VCaP (cell line): ENCODE measurements at regions not wholly inside any gene's neighbourhood (a gene's known extent, or its start where the extent isn't known, plus 50 kb on each side); places are given as distances from the start of the nearest gene placed in this dataset.

Source experiments
- H3K27ac ChIP-seq: fragments of 450-650 bp; 2 replicates; pipeline ENCODE4 v1.5.1; 2017
- TF ChIP-seq, protein P1 (sequence below): fragments of 450-650 bp; conservative IDR thresholded peaks from 2 replicates; pipeline ENCODE4 v1.5.1; 2017; ENCODE audit warnings: mild to moderate bottlenecking, moderate library complexity

DNA sequence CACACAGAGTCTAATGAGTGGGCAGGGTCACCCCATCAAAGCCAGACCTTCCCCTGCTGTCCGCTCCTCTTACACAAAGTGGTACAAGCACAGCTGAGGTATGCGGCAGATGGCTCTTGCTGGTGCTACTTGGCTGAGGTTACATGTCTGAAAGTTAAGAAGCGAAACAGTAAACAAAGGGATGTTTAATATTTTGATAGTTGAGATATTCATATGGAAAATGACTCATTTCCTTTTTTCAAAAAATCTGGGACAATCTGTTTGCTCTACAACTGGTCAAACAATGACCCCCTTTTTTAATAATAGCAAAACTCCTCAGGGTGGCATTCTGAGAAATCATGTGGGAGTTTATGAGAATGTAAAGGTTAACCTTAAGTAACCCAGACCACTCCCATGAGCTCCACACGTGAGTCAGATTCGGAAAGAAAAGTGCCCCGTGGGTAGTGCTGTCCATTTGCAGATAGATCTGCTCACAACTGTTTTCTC lies 245.3 kb downstream of the TBXT start:
- TF ChIP-seq, protein P1, sequence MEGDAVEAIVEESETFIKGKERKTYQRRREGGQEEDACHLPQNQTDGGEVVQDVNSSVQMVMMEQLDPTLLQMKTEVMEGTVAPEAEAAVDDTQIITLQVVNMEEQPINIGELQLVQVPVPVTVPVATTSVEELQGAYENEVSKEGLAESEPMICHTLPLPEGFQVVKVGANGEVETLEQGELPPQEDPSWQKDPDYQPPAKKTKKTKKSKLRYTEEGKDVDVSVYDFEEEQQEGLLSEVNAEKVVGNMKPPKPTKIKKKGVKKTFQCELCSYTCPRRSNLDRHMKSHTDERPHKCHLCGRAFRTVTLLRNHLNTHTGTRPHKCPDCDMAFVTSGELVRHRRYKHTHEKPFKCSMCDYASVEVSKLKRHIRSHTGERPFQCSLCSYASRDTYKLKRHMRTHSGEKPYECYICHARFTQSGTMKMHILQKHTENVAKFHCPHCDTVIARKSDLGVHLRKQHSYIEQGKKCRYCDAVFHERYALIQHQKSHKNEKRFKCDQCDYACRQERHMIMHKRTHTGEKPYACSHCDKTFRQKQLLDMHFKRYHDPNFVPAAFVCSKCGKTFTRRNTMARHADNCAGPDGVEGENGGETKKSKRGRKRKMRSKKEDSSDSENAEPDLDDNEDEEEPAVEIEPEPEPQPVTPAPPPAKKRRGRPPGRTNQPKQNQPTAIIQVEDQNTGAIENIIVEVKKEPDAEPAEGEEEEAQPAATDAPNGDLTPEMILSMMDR, result no peak
- H3K27ac ChIP-seq, result no peak overlapping the region

DNA sequence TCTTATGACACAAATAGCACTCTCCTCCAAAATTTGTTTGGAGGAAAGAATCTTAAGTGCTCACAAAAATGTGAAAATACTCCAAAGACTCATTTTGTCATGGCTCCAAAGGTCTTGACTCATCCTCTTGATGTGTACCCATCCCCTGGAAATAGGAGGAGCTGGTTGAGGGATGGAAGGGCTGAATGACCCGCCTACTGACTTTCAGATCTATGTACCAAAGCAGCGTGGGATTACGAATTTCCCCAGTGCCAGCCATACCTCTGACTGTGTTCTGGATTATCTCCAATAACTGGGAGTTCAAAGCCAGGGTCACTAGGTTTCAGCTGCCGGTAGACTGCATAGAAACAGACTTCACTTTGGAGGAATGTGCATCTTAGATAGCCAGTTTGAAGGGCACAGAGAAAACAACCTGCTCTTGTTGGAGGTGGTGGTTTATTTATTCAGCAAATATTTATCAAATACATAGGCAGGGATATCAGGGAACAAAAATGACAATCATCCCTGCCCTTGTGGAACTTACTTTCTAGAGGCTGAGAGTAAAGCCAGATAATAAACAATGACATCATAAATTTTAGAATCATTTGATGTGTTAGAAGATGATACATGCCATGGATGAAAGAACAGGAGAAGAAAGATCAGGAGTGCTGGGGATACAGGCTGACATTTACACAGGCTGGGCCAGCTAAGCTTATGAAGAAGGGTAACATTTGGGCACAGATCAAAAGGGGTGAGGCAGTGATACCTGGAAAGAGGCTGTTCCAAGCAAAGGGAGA lies 246.6 kb downstream of the TBXT start:
- H3K27ac ChIP-seq, result no peak overlapping the region
- TF ChIP-seq, protein P1, result no peak

DNA sequence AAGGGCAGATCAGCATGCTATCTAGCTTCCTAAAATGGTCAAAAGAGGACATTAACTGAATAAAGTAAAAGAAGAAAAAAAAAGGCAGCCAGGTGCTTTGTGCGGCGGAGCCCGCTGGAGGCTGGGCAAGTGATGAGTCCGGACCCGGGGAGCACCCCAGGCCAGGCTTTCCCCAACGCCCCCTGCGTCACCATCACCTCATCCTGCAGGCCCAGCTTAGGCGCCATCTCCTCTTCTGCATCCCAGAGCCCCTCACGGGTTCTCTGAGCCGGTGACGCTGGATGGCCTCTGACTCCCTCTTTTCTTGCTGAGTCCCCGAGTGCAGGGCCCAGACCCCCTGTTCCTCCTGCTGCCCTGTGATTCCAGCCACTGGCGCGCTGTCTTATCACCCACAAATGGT lies 250.1 kb downstream of the TBXT start:
- no peak overlapping the region for H3K27ac ChIP-seq
- TF ChIP-seq, protein P1, result no peak

DNA sequence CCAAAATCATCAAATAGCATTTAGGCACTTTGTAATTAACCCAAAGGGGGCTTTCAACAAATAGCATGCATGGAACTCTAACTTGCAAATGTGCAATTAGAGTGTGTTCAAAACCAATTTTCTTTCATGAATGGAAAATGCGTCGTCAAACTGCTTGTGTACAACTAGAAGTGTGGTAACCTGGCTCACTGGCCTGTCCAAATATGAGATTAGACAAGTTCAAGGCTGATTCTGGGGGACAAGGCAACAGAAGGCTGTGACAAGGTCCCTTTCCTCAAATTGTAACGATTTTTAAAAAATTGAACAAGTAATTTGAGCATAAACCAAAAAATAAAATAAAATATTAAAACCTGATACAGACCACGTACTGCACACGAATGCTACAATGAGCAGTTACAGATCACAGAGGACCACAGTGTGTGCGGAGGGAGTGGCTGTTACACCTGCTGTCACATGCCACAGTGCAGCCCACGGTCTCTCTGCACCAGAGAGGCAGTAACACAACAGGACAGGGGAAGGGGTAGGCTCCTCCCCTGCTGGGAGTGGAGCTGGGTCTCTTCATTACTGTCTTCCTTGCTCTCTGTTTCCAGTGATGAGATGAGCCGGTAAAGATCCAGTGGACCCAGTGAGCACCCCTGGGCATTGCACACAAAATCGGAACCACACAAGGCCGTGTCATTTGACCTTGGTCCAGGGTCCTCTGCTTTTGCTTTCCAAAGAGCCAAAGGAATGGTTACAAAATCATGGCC lies 252.2 kb upstream of the PDE10A start:
- TF ChIP-seq, protein P1, result no peak

DNA sequence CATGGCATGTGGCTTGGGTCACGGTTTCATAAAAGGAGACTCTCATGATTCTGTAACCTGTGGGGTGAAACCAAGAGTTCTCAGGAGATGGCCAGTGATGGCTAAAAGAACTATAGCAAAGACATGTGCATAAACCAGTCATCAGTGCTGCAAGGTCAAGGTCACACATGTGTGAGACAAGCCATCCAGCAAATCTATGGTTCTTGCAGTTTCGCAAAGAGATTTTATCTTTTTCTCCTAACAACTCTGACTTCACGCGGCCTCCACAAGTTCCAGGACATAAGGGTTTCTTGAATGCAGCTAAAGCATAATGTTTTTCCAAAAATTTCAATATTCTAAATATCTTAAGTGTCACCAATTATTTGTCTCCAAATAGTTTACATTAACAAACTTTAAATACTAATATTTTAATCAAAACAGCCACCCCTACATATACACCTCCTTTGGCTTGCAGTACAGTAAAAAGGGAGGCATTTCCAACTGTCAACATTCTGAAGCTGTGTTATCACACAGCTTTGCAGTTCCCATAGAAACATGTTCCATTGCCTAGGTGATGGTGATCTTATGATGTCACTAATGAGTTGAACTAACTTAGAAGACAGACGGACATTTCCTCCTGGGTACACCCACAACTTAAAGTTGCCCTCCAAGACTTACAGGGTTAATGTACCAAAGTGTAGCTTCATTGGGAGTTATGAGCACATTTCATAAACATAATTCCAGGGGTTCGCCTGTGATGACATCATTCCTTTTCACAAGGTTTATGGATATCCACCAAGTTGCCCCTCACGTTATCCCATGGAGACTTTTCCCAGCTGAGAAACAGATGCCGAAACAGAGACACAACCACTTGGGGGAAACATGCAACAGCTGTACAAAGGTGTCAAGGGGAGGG lies 250.9 kb upstream of the PDE10A start:
- TF ChIP-seq, protein P1, result no peak
- no peak overlapping the region for H3K27ac ChIP-seq

More for the DNA sequence above, 252.2 kb upstream of the PDE10A start:
- no peak overlapping the region for H3K27ac ChIP-seq

DNA sequence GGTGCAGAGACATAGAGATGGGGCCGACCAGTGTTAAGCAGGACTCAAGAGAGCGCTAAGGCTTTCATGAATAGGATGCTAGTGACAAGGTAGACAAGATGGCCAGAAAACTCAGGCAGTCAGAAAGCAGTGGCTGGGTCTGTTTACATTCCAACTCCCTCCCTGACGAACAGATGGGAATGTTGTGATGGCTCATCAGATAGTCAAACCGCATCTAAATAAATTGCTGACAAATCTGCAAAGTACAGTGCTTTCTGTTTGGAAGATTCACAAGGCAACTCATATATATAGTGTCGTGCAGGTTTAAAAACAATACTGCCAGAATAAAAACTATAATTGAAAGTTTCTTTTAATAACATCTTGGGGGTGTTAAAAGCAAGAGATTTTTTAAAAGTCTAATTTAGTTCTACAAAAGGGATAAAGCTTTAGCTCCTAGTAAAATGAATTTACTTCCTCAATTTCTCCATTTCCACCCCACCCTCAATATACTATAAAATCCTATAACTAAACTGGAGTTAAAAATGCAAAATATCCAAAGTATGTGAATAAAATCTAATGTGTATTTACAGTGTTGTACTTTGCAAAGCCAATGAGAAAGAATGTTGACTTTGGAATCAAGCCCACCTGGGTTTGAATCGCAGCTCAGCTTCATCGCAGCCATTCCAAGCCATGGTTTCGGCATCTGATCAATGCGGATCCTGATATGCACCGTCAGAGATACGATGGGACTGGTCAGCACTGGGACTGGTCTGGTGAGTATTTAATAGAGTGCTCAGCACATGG lies 247.3 kb upstream of the PDE10A start:
- TF ChIP-seq, protein P1, result no peak
- H3K27ac ChIP-seq, result no peak overlapping the region
